Sigmoid colon (tissue), 4 donors: ENCODE measurements at regions not wholly inside any gene's neighbourhood (a gene's known extent, or its start where the extent isn't known, plus 50 kb on each side); places are given as distances from the start of the nearest gene placed in this dataset.

ENCODE experiments used
- EP300 ChIP-seq, 4 donors: sonication (generic); formaldehyde crosslinking; IDR thresholded peaks; one replicate each; pipeline ENCODE4 v1.6.1; 2017; ENCODE audit warnings: antibody characterized with exemption in 4 of 4
- TF ChIP-seq, protein P1 (sequence below), 4 experiments: fragments of 450-650 bp in 3 of 4; fragments of 200-600 bp in 1 of 4; IDR thresholded peaks; one replicate each; pipeline ENCODE4 v1.5.1; 2016 to 2019; ENCODE audit warnings: antibody characterized with exemption in 4 of 4, mild to moderate bottlenecking in 3 of 4, moderate library complexity in 2 of 4

- TF ChIP-seq, protein P1, sequence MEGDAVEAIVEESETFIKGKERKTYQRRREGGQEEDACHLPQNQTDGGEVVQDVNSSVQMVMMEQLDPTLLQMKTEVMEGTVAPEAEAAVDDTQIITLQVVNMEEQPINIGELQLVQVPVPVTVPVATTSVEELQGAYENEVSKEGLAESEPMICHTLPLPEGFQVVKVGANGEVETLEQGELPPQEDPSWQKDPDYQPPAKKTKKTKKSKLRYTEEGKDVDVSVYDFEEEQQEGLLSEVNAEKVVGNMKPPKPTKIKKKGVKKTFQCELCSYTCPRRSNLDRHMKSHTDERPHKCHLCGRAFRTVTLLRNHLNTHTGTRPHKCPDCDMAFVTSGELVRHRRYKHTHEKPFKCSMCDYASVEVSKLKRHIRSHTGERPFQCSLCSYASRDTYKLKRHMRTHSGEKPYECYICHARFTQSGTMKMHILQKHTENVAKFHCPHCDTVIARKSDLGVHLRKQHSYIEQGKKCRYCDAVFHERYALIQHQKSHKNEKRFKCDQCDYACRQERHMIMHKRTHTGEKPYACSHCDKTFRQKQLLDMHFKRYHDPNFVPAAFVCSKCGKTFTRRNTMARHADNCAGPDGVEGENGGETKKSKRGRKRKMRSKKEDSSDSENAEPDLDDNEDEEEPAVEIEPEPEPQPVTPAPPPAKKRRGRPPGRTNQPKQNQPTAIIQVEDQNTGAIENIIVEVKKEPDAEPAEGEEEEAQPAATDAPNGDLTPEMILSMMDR (IDR thresholded peaks at IDR 0.05), result no peak
- no peak for TF ChIP-seq EP300 (IDR thresholded peaks at IDR 0.05)
Measured at GRCh38 chr3:117647435-117647834, 937.9 kb downstream of the TUSC7 start.
